ENCODE measurements at regions not wholly inside any gene's neighbourhood (a gene's known extent, or its start where the extent isn't known, plus 50 kb on each side); places are given as distances from the start of the nearest gene placed in this dataset.

DNA sequence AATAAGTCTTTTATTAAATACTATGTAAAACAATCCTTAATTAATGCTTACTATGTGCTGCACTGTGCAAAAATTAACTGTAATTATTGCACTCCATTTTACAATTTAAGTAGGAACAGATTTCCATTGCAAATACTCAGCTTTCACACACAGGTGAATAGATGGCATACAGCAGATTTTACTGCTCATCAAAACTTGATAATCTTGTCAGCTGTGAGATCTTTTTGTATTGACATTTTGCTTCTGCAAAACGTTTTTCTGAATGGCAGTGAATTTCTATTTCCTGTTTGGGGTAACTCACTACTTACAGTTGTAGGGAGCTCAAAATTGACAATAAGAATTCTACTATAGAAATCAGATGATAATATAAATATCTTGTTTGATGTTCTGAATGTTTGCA is 220.0 kb upstream of the MAGI2 start:
- no peak overlapping the region for H3K4me3 ChIP-seq (ENCODE audit: control insufficient read depth, low read depth, low read length)
- TF ChIP-seq, protein P1, sequence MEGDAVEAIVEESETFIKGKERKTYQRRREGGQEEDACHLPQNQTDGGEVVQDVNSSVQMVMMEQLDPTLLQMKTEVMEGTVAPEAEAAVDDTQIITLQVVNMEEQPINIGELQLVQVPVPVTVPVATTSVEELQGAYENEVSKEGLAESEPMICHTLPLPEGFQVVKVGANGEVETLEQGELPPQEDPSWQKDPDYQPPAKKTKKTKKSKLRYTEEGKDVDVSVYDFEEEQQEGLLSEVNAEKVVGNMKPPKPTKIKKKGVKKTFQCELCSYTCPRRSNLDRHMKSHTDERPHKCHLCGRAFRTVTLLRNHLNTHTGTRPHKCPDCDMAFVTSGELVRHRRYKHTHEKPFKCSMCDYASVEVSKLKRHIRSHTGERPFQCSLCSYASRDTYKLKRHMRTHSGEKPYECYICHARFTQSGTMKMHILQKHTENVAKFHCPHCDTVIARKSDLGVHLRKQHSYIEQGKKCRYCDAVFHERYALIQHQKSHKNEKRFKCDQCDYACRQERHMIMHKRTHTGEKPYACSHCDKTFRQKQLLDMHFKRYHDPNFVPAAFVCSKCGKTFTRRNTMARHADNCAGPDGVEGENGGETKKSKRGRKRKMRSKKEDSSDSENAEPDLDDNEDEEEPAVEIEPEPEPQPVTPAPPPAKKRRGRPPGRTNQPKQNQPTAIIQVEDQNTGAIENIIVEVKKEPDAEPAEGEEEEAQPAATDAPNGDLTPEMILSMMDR (IDR thresholded peaks at IDR 0.05; ENCODE audit: control insufficient read depth, insufficient read depth, low read depth, low read length, missing control alignments) = no peak
- no peak for DNase-seq (ENCODE audit: low read depth)

DNA sequence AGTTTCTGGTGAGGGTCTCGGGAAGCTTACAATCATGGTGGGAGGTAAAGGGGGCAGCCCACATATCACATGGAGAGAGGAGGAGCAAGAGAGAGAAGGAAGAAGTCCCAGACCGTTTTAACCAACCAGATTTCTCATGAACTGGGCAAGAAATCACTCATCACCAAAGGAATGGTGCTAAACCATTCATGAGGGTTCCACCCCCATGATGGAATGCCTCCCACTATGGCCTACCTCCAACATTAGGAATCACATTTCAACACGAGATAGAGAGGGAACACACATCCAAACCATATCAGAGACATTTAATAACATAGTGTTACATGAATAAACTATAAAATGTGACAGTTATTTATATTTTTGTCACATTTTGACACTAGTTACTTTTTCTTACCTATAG is 214.8 kb upstream of the MAGI2 start:
- TF ChIP-seq, protein P1 (IDR thresholded peaks at IDR 0.05; ENCODE audit: control insufficient read depth, insufficient read depth, low read depth, low read length, missing control alignments) = no peak
- DNase-seq (ENCODE audit: low read depth) = no peak
- H3K4me3 ChIP-seq (ENCODE audit: control insufficient read depth, low read depth, low read length) = no peak overlapping the region

DNA sequence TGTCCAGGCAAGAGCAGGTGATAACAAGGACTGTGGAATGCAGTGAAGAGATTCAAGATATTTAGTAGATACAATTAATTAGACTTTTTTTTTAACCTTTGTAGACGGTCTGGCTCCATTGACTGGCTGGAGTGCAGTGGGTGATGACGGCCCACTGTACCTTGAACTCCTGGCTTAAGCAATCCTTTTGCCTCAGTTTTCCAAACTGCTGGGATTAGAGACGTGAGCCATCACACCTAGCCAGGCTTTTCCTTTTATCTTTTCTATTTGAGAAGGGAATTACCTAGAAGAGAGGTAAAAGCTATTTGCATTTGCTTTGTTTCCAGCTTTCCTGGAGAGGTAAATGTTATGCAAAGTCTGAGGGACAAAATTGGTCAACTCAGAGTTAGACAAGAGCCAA is 213.0 kb upstream of the MAGI2 start:
- TF ChIP-seq, protein P1 (IDR thresholded peaks at IDR 0.05; ENCODE audit: control insufficient read depth, insufficient read depth, low read depth, low read length, missing control alignments) = no peak
- no peak overlapping the region for H3K4me3 ChIP-seq (ENCODE audit: control insufficient read depth, low read depth, low read length)
- DNase-seq (ENCODE audit: low read depth) = no peak

DNA sequence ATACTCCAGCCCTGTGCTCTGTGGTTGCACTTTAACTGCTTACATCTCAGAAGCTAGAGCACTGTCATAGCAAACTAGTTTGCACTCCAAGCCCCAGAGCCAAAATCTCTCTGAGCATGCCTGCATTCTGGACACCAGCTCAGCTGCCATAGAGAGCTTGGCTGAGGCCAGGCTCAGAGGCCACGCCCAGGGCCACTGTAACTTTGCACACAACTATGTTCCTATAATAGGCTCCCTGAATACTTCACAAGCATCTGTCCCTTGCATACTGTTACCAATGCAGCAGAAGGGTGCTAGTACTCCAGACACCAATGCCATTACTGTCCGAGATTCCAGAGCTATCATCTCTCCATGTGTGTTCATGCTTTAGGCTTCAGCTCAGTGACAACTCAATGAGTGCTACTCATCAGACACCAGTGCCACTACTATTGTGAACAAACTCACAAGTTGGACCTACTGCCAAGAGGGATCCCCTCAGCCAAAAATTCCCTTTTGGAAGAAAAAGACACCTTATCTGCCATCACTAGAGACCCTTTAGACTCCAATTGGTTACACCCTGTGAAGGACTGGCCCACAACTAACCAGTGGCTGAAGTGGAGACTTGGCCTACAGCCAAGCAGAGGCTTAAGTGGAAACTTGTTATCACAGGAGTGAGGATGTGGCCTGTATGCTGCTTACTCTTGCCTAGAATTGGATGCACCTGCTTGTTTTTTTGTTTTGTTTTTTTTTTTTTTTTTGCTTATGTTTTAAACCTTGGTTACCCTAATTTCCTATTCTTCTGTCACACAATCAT is 211.6 kb upstream of the MAGI2 start:
- no peak for DNase-seq (ENCODE audit: low read depth)
- TF ChIP-seq, protein P1 (IDR thresholded peaks at IDR 0.05; ENCODE audit: control insufficient read depth, insufficient read depth, low read depth, low read length, missing control alignments) = no peak
- no peak overlapping the region for H3K4me3 ChIP-seq (ENCODE audit: control insufficient read depth, low read depth, low read length)

DNA sequence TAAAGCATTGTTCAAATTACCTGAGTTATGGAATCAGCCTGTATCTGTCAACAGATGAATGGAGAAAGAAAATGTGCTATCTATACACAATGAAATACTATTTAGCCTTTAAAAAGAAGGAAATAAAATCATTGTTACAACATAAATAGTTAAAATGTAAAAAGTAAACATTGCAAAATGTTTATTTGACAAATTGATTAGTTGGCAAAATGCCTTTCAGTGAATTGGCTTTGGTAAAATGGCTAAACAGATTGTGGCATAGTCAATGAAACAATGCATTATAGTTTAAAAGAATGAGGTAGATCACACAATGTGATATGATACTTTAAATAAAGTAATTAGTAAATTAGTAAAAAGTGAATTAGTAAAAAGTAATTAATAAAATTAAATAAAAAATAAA is 204.8 kb upstream of the MAGI2 start:
- TF ChIP-seq, protein P1 (IDR thresholded peaks at IDR 0.05; ENCODE audit: control insufficient read depth, insufficient read depth, low read depth, low read length, missing control alignments) = no peak
- no peak overlapping the region for H3K4me3 ChIP-seq (ENCODE audit: control insufficient read depth, low read depth, low read length)
- no peak for DNase-seq (ENCODE audit: low read depth)

DNA sequence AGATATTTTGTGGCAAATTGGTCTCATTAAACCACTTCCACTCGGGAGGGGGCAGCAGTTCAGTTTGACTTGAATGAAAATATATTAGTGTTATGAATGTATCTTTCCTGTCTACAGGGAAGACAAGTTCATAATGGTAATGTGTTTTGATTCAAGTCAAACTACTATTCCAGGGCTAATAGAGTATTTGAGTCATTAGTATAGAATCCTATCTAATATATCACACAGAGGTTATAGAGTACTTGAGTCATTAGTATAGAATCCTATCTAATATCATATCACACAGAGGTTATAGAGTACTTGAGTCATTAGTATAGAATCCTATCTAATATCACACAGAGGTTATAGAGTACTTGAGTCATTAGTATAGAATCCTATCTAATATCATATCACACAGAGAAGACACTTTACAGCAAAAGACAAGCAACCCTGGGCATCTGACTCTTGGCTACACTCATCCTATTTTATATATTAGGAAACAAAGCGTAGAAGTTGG is 199.7 kb upstream of the MAGI2 start:
- DNase-seq (ENCODE audit: low read depth) = no peak
- TF ChIP-seq, protein P1 (IDR thresholded peaks at IDR 0.05; ENCODE audit: control insufficient read depth, insufficient read depth, low read depth, low read length, missing control alignments) = no peak
- no peak overlapping the region for H3K4me3 ChIP-seq (ENCODE audit: control insufficient read depth, low read depth, low read length)

Data from AG09309 (cell line).